IgD-negative memory B cell (primary cell): ENCODE measurements at regions not wholly inside any gene's neighbourhood (a gene's known extent, or its start where the extent isn't known, plus 50 kb on each side); places are given as distances from the start of the nearest gene placed in this dataset.
"Not testable (repeated sequence)": the region's sequence is repeated elsewhere in the genome, so short reads cannot be mapped to it uniquely, and the experiment has no call there.

Experiments
- H3K27ac Mint-ChIP-seq, 3 donors: one replicate each; pipeline ENCODE4 v1.8.0; 2020 to 2022; ENCODE audit warnings: mild to moderate bottlenecking in 3 of 3, mixed read lengths in 3 of 3, moderate library complexity in 1 of 3
- H3K27me3 Mint-ChIP-seq: one replicate; pipeline ENCODE4 v1.8.0; 2021; ENCODE audit warnings: mixed read lengths
- H3K36me3 Mint-ChIP-seq: one replicate; pipeline ENCODE4 v1.8.0; 2020; ENCODE audit warnings: mild to moderate bottlenecking, mixed read lengths
- H3K4me1 Mint-ChIP-seq, 3 donors: one replicate each; pipeline ENCODE4 v1.8.0; 2020 to 2022; ENCODE audit warnings: mixed read lengths in 3 of 3, mild to moderate bottlenecking in 1 of 3
- H3K4me3 Mint-ChIP-seq, 4 donors: one replicate each; pipeline ENCODE4 v1.8.0; 2020 to 2022; ENCODE audit warnings: mild to moderate bottlenecking in 4 of 4, mixed read lengths in 4 of 4, moderate library complexity in 3 of 4
- H3K9me3 Mint-ChIP-seq, 3 donors: one replicate each; pipeline ENCODE4 v1.8.0; 2020 to 2021; ENCODE audit warnings: mixed read lengths in 3 of 3, mild to moderate bottlenecking in 1 of 3

DNA sequence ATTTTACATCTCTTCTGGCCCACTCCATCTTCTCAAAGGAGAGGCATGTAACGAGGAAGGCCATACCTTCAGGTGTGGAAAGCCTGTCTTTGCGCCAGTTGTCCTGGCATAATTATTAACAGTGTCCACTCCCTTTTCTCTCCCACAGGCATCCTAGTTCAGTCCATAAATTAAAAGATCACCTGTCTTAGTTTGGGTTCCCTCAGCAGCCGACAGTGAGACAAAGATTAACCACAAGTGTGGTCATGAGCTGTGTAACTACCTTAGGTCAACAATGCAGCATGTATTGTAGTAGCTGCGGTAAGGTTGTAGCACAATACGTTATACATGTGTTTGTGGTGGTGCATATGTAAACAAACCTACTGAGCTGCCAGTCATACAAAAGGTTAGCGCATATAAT, 103.3 kb upstream of the GALNT15 start:
- Mint-ChIP-seq H3K4me3 (no peak overlapping the region), H3K4me1 (peaks cover 0 to 3% (median 0%) of the 10 kb centered on the region in 3 donors)

DNA sequence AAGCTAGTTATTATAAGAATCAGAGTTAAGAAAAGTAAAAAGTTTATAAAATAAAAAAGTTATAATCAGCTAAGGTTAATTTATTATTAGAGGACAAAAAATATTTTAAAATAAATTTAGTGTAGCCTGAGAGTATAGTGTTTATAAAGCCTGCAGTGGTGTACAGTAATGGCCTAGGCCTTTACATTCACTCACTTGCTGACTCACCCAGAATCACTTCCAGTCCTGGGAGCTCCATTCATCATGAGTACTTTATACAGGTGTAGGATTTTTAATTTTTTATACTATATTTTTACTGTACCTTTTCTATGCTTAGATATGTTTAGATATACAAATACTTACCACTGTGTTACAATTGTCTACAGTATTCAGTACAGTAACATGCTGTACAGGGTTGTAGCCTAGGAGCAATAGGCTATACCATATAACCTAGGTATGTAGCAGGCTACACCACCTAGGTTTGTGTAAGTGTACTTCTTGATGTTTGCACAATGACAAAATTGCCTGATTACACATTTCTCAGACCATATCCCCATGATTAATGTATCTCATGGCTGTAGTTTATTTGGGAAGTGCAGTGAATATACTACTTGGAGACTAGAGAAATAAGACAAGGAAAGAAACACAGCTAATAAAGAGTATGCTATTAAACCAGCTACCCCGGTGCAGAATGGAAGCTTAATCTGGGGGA, 101.9 kb upstream of the GALNT15 start:
- H3K27me3 Mint-ChIP-seq, result peaks cover 2% of the 10 kb centered on the region
- peaks cover 0 to 3% (median 0%) of the 10 kb centered on the region in 3 donors for H3K4me1 Mint-ChIP-seq
- peaks cover 7 to 16% (median 8%) of the 10 kb centered on the region in 3 donors for H3K9me3 Mint-ChIP-seq
- peaks cover 12% of the 10 kb centered on the region for H3K36me3 Mint-ChIP-seq
- no peak overlapping the region for H3K4me3 Mint-ChIP-seq
- no peak overlapping the region for H3K27ac Mint-ChIP-seq

More for the DNA sequence above, 103.3 kb upstream of the GALNT15 start:
- H3K27ac Mint-ChIP-seq, result no peak overlapping the region
- H3K27me3 Mint-ChIP-seq, result peaks cover 2% of the 10 kb centered on the region
- peaks cover 3 to 7% (median 6%) of the 10 kb centered on the region in 3 donors for H3K9me3 Mint-ChIP-seq
- H3K36me3 Mint-ChIP-seq, result peaks cover 12% of the 10 kb centered on the region

DNA sequence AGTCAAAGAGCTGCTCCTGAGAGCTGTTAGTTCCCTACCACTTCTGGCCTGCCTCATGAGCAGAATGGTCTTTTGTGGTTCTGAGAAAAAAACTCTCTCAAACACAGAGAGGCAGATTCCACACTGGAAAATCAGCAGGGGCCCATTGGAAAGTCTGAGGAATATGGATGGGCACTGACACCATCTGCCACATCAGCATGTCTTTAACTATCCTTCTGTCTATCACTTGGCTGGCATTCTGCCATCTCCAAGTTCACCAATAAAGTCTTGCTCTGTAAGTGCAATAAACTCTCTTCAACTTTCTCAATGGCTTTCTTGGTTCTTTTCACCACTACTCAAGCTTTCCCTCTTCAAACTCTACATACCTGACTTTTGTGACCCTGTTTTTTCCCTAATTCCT, 101.3 kb upstream of the GALNT15 start:
- no peaks in the 10 kb centered on the region for H3K27me3 Mint-ChIP-seq
- peaks cover 8 to 17% (median 9%) of the 10 kb centered on the region in 3 donors for H3K9me3 Mint-ChIP-seq
- peaks cover 8% of the 10 kb centered on the region for H3K36me3 Mint-ChIP-seq

DNA sequence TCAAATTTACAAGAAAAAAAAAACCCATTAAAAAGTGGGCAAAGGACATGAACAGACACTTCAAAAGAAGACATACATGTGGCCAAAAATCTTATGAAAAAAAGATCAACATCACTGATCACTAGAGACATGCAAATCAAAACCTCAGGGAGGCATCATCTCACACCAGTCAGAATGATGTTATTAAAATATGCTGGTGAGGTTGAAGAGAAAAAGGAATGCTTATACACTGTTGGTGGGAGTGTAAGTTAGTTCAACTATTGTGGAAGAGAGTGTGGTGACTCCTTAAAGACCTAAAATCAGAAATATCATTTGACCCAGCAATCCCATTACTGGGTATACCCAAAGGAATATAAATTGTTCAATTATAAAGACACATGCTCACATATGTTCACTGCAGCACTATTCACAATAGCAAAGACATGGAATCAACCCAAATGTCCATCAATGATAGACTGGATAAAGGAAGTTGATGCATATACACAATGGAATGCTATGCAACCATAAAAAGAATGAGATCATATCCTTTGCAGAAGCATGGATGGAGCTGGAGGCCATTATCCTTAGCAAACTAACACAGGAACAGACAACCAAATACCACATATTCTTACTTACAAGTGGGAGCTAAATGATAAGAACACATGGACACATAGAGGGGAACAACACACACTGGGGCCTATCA, 100.3 kb upstream of the GALNT15 start:
- not testable (repeated sequence) for H3K36me3 Mint-ChIP-seq, H3K27ac Mint-ChIP-seq, H3K4me3 Mint-ChIP-seq, H3K27me3 Mint-ChIP-seq, H3K4me1 Mint-ChIP-seq
- H3K9me3 Mint-ChIP-seq, result peaks cover 8 to 17% (median 9%) of the 10 kb centered on the region in 3 donors

More for the DNA sequence above, 101.3 kb upstream of the GALNT15 start:
- H3K4me1 Mint-ChIP-seq, result peaks cover 0 to 1% (median 0%) of the 10 kb centered on the region in 3 donors
- no peak overlapping the region for H3K4me3 Mint-ChIP-seq
- no peak overlapping the region for H3K27ac Mint-ChIP-seq

DNA sequence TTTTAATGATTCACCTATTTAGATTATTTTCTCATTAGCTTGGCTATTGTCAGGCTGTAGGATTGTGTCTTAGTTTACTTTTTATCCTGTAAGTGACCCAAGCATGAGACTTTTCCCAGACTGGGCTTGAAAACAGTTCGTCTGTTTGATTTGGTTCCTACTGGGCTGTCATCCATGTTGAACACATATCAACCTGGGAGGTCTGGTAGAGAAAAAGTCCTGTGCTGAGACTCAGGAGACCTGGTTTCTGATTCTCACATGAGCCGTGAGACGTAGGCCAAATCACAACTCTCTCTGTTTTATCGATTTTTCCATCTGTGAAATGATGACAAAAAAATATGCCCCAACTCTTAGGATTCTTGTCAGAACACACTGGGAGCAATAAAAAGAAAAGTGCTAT, 98.8 kb upstream of the GALNT15 start:
- peaks cover 0 to 1% (median 0%) of the 10 kb centered on the region in 3 donors for H3K4me1 Mint-ChIP-seq
- no peak overlapping the region for H3K27ac Mint-ChIP-seq
- H3K9me3 Mint-ChIP-seq, result peaks cover 10 to 17% (median 12%) of the 10 kb centered on the region in 3 donors
- no peaks in the 10 kb centered on the region for H3K27me3 Mint-ChIP-seq
- peaks cover 5% of the 10 kb centered on the region for H3K36me3 Mint-ChIP-seq
- H3K4me3 Mint-ChIP-seq, result no peak overlapping the region

DNA sequence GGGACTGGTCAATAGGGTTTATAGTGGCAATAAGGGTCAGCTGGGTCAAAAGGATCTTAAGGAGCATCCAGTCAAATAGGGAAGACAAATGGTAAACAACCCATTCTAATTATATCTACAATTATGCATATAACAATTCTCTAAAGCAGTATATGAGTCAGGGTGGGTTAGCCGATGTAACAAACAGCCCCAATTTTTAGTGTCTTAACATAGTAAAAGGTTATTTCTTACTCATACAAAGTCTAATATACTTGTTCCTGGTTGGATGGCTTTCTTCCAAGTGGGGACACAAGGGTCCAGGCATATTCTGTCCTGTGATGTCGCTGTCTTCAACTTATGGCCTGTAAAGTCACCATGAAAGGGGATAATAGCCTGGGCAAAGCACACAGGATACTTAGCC, 97.9 kb upstream of the GALNT15 start:
- no peaks in the 10 kb centered on the region for H3K27me3 Mint-ChIP-seq

DNA sequence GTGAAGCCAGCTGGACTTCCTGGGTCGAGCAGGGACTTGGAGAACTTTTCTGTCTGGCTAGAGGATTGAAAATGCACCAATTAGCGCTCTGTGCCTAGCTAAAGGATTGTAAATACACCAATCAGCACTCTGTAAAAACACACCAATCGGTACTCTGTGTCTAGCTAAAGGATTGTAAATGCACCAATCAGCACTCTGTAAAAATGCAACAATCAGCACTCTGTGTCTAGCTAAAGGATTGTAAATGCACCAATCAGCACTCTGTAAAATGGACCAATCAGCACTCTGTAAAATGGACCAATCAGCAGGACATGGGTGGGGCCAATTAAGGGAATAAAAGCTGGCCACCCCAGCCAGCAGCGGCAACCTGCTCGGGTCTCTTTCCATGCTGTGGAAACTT, 97.3 kb upstream of the GALNT15 start:
- not testable (repeated sequence) for H3K27ac Mint-ChIP-seq, H3K4me1 Mint-ChIP-seq, H3K27me3 Mint-ChIP-seq, H3K36me3 Mint-ChIP-seq, H3K4me3 Mint-ChIP-seq
- peaks cover 11 to 18% (median 17%) of the 10 kb centered on the region in 3 donors for H3K9me3 Mint-ChIP-seq

More for the DNA sequence above, 97.9 kb upstream of the GALNT15 start:
- H3K4me1 Mint-ChIP-seq, result peaks cover 0 to 1% (median 0%) of the 10 kb centered on the region in 3 donors
- H3K27ac Mint-ChIP-seq, result no peak overlapping the region
- H3K36me3 Mint-ChIP-seq, result peaks cover 5% of the 10 kb centered on the region
- no peak overlapping the region for H3K4me3 Mint-ChIP-seq
- peaks cover 11 to 19% (median 18%) of the 10 kb centered on the region in 3 donors for H3K9me3 Mint-ChIP-seq

DNA sequence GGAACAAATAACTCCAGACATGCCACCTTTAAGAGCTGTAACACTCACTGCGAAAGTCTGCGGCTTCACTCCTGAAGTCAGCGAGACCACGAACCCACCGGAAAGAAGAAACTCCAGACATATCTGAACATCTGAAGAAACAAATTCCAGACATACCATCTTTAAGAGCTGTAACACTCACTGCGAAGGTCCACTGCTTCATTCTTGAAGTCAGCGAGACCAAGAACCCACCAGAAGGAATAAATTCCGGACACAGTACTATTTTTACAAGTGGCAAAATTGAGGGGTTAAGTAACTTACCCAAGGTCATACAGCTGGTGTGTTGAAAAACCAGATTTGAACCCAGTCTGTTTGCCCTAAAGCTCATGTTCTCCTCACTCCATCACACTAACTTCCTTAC, 96.8 kb upstream of the GALNT15 start:
- H3K4me1 Mint-ChIP-seq, H3K27me3 Mint-ChIP-seq, H3K36me3 Mint-ChIP-seq, H3K4me3 Mint-ChIP-seq, H3K27ac Mint-ChIP-seq: not testable (repeated sequence)
- H3K9me3 Mint-ChIP-seq, result peaks cover 13 to 23% (median 17%) of the 10 kb centered on the region in 3 donors

DNA sequence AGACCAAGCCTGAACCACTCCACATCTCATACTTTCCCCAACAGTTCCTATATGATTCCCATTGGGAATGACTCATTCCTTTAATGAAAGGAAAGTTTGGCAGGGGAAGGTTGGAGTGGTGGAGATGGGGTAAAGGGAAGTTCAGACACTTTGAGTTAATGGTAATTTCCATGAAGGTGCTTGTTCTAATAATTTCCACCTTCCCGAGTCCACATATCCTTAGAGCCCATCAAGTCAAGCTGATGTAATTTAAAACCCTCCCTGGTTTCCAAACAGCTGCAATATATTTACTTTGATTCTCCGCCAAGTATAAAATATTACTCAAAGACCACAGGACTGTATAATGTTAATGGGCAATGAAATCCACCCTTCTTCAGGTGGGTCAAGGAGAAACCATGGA, 95.0 kb upstream of the GALNT15 start:
- Mint-ChIP-seq H3K9me3 (peaks cover 17 to 28% (median 20%) of the 10 kb centered on the region in 3 donors), H3K27ac (no peak overlapping the region), H3K4me3 (no peak overlapping the region), H3K27me3 (no peaks in the 10 kb centered on the region), H3K4me1 (no peaks in the 10 kb centered on the region), H3K36me3 (no peaks in the 10 kb centered on the region)

DNA sequence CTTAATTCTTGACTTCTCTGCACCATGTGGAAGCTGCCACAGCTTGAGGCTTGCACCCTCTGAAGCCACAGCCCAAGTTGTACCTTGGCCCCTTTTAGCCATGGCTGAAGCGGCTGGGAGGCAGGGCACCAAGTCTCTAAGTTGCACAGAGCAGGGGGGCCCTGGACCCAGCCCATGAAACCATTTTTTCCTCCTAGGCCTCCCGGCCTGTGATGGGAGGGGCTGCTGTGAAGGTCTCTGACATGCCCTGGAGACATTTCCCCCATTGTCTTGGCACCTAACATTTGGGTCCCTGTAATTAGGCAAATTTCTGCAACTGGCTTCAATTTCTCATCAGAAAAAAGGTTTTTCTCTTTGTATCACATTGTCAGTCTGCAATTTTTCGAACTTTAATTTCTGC, 92.8 kb upstream of the GALNT15 start:
- peaks cover 14 to 35% (median 19%) of the 10 kb centered on the region in 3 donors for H3K9me3 Mint-ChIP-seq
- no peaks in the 10 kb centered on the region for H3K4me1 Mint-ChIP-seq
- H3K36me3 Mint-ChIP-seq, result no peaks in the 10 kb centered on the region
- H3K4me3 Mint-ChIP-seq, result no peak overlapping the region
- H3K27ac Mint-ChIP-seq, result no peak overlapping the region
- H3K27me3 Mint-ChIP-seq, result peaks cover 3% of the 10 kb centered on the region

DNA sequence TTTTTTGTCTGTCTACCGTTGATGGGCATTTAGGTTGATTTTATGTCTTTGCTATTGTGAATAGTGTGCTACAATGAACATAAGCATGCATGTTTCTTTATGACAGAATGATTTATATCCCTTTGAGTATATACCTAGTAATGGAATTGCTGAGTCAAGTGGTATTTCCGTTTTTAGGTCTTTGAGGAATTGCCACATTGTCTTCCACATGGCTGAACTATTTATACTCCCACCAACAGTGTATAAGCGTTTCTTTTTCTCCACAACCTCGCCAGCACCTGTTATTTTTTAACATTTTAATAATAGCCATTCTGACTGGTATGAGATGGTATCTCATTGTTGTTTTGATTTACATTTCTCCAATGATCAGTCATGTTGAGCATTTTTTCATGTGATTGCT, 89.6 kb upstream of the GALNT15 start:
- Mint-ChIP-seq H3K4me1 (no peaks in the 10 kb centered on the region), H3K9me3 (peaks cover 11 to 31% (median 12%) of the 10 kb centered on the region in 3 donors), H3K27me3 (peaks cover 3% of the 10 kb centered on the region), H3K36me3 (no peaks in the 10 kb centered on the region), H3K27ac (no peak overlapping the region), H3K4me3 (no peak overlapping the region)

DNA sequence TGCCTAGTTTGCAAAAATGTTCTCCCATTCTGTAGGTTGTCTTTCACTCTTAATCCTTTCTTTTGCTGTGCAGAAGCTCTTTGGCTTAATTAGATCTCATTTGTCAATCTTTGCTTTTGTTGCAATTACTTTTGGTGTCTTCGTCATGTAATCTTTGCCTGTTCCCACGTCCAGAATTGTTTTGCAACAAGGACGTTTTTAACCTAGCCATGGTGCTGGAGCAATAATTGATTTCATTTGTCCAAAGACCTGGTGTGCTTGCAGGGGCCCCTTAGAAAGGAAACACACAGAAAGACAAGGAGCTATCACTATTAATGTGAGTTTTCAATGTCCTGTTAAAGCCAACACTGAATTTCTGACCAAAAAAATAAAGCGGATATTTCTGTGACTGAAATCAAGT, 89.1 kb upstream of the GALNT15 start:
- H3K4me1 Mint-ChIP-seq, result no peaks in the 10 kb centered on the region
- peaks cover 11 to 31% (median 12%) of the 10 kb centered on the region in 3 donors for H3K9me3 Mint-ChIP-seq
- no peaks in the 10 kb centered on the region for H3K36me3 Mint-ChIP-seq
- peaks cover 3% of the 10 kb centered on the region for H3K27me3 Mint-ChIP-seq
- H3K27ac Mint-ChIP-seq, result no peak overlapping the region
- no peak overlapping the region for H3K4me3 Mint-ChIP-seq

DNA sequence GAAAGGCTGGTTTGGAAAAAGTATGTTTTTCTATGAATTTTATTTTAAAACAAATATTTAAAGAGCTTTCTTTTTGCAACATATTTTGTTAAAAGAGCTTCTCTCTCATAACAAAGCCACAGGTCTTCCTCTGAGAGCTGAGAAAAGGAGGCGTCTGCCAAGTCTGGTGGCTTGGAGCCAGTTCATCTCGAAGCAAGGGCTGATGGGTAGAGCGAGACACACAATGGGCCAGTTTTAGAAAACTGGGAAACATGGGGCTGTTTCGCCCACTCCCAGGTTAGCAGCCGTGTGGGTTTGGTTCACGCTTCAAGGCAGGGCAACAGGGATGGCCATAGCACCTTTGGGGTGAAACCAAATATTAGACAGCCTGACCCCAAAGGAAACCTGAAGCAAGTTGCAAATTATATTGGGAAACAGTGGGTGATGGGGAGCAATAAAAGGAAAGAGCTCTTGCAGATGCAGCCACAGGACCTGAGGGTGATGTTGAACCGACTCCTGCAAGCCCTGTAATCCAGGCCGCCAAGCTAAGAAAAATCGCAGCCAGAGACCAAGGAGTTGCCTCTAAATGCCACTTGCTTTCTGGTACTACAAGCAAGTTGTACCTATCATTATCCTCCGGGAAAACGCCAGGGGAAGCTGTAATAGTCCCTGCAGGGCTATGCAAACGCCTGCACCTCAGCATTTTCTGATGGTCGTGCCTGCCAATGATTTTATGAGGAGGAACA, 88.4 kb upstream of the GALNT15 start:
- H3K27me3 Mint-ChIP-seq, result peaks cover 3% of the 10 kb centered on the region
- no peak overlapping the region for H3K27ac Mint-ChIP-seq
- peaks cover 8 to 24% (median 11%) of the 10 kb centered on the region in 3 donors for H3K9me3 Mint-ChIP-seq
- H3K4me1 Mint-ChIP-seq, result no peaks in the 10 kb centered on the region
- no peak overlapping the region for H3K4me3 Mint-ChIP-seq
- no peaks in the 10 kb centered on the region for H3K36me3 Mint-ChIP-seq

DNA sequence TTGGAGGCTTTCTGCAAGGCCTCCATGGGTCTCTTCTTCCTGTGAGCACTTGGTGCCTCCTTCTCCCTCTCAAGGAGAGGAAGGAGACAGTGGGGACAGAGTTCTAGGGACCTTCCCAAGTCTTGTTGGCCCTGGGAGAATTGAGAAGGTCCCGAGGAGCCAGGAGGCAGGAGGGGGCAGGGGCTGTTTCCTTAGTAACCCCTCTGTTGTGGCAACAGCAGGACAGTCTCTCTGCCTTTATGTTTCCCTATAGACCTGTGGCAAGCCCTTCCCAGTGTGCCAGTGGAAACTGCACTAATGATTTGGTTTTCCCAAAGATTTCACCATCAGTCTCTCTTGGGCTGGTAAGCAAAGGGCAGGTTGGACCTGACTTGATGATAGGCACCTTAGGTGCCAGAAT, 87.8 kb upstream of the GALNT15 start:
- no peak overlapping the region for H3K27ac Mint-ChIP-seq
- peaks cover 6 to 21% (median 8%) of the 10 kb centered on the region in 3 donors for H3K9me3 Mint-ChIP-seq
- H3K27me3 Mint-ChIP-seq, result peaks cover 5% of the 10 kb centered on the region
- H3K4me3 Mint-ChIP-seq, result no peak overlapping the region
- no peaks in the 10 kb centered on the region for H3K36me3 Mint-ChIP-seq
- no peaks in the 10 kb centered on the region for H3K4me1 Mint-ChIP-seq

DNA sequence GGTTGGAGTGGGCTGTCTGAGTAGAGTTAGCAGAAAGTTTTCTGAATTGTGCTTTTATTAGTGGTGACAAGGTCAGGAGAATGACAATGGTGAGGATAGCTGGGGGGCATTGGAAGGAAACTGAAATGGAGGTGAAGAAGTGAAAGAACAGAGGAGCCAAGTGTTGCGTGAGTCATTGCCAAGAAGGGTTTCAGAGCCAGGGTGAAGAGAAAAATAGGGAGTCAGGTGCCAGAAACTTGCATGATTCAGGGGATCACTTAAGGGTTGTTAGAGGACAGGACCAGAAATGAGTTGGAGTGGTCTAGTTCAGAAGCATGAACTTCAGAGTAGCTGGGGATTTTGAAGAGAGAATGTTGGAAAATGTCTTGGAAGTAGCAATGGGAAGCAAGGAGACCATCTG, 86.0 kb upstream of the GALNT15 start:
- H3K4me3 Mint-ChIP-seq, result no peak overlapping the region
- H3K9me3 Mint-ChIP-seq, result peaks cover 0 to 7% (median 2%) of the 10 kb centered on the region in 3 donors
- H3K4me1 Mint-ChIP-seq, result no peaks in the 10 kb centered on the region

More for the DNA sequence above, 86.0 kb upstream of the GALNT15 start:
- peaks cover 5% of the 10 kb centered on the region for H3K27me3 Mint-ChIP-seq
- no peak overlapping the region for H3K27ac Mint-ChIP-seq
- no peaks in the 10 kb centered on the region for H3K36me3 Mint-ChIP-seq
